HS-5 (cell line): ENCODE measurements at regions not wholly inside any gene's neighbourhood (a gene's known extent, or its start where the extent isn't known, plus 50 kb on each side); places are given as distances from the start of the nearest gene placed in this dataset.

Experiments used
- DNase-seq: peaks from one replicate; pipeline ENCODE4 v3.0.0-alpha.2; 2012; ENCODE audit warnings: low read depth

- DNase-seq, result no peak
These were observed 53.5 kb upstream of the FAM9B start for GRCh38 chrX:9087271-9088040.

GRCh38 chrX:9088896-9089295 is 55.0 kb upstream of the FAM9B start:
- DNase-seq, result no peak

- no peak for DNase-seq
These were observed 56.8 kb upstream of the FAM9B start for GRCh38 chrX:9090766-9091165.

- DNase-seq, result no peak
These were observed 57.3 kb upstream of the FAM9B start for GRCh38 chrX:9091258-9091657.

- no peak for DNase-seq
These were observed 69.0 kb upstream of the FAM9B start for GRCh38 chrX:9102956-9103355.

- no peak for DNase-seq
These were observed 74.1 kb upstream of the FAM9B start for GRCh38 chrX:9108054-9108453.

- DNase-seq, result no peak
These were observed 76.9 kb upstream of the FAM9B start for GRCh38 chrX:9110808-9111207.

GRCh38 chrX:9114245-9114644 is 80.3 kb upstream of the FAM9B start:
- DNase-seq, result no peak

GRCh38 chrX:9117851-9118250 is 83.9 kb upstream of the FAM9B start:
- DNase-seq, result no peak

GRCh38 chrX:9122519-9123245 is 88.8 kb upstream of the FAM9B start:
- no peak for DNase-seq

- no peak for DNase-seq
These were observed 94.1 kb upstream of the FAM9B start for GRCh38 chrX:9127986-9128385.

- no peak for DNase-seq
These were observed 96.1 kb upstream of the FAM9B start for GRCh38 chrX:9130031-9130430.

- DNase-seq, result no peak
These were observed 97.1 kb upstream of the FAM9B start for GRCh38 chrX:9131066-9131465.

- no peak for DNase-seq
These were observed 98.2 kb upstream of the FAM9B start for GRCh38 chrX:9132036-9132638.

- no peak for DNase-seq
These were observed 99.5 kb upstream of the FAM9B start for GRCh38 chrX:9133426-9133825.

GRCh38 chrX:9134366-9134765 is 100.4 kb upstream of the FAM9B start:
- DNase-seq, result no peak

GRCh38 chrX:9135901-9136510 is 102.1 kb upstream of the FAM9B start:
- DNase-seq, result no peak

- no peak for DNase-seq
These were observed 103.2 kb upstream of the FAM9B start for GRCh38 chrX:9137152-9137551.

GRCh38 chrX:9141496-9141895 is 107.6 kb upstream of the FAM9B start:
- DNase-seq, result no peak

GRCh38 chrX:9144701-9145241 is 110.8 kb upstream of the FAM9B start:
- DNase-seq, result no peak

GRCh38 chrX:9146657-9147056 is 112.7 kb upstream of the FAM9B start:
- no peak for DNase-seq

- no peak for DNase-seq
These were observed 113.2 kb upstream of the FAM9B start for GRCh38 chrX:9147086-9147485.

- no peak for DNase-seq
These were observed 113.8 kb upstream of the FAM9B start for GRCh38 chrX:9147726-9148125.
